AG09319 (cell line): ENCODE measurements at regions not wholly inside any gene's neighbourhood (a gene's known extent, or its start where the extent isn't known, plus 50 kb on each side); places are given as distances from the start of the nearest gene placed in this dataset.

Source experiments
- DNase-seq: peaks from one replicate; pipeline ENCODE4 v3.0.0-alpha.2; 2010; ENCODE audit warnings: low read depth; ENCODE audit errors: extremely low read depth
- CTCF ChIP-seq: IDR thresholded peaks from 2 replicates; pipeline ENCODE4 v1.5.1; 2011; ENCODE audit warnings: low read depth, mild to moderate bottlenecking, inconsistent platforms, low read length, moderate library complexity

DNA sequence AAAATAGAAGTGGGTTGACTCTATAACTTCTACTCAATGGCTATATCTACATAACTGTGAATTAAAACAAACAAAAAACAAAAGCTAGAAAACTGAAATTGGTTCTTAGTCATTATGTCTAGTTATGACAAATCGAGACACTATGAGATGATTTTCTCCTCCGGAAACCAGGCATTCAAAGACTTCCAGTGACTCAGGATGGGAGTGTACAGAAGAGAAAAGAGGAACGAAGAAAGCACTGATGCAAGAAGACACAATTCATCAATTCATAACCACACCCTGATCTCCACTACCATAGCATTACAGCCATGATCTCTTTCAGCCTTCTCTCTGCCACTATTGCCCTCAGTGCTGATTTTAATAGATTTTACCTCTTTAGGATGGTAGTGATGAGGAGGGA lies 253.6 kb downstream of the CBLL2 start:
- TF ChIP-seq CTCF: no peak
- no peak for DNase-seq

GRCh38 chrX:22527302-22527701 lies 254.6 kb downstream of the CBLL2 start:
- DNase-seq: no peak
- no peak for TF ChIP-seq CTCF

GRCh38 chrX:22533898-22534297 lies 261.2 kb downstream of the CBLL2 start:
- no peak for TF ChIP-seq CTCF
- DNase-seq: no peak

GRCh38 chrX:22534643-22535042 lies 261.9 kb downstream of the CBLL2 start:
- no peak for TF ChIP-seq CTCF

DNA sequence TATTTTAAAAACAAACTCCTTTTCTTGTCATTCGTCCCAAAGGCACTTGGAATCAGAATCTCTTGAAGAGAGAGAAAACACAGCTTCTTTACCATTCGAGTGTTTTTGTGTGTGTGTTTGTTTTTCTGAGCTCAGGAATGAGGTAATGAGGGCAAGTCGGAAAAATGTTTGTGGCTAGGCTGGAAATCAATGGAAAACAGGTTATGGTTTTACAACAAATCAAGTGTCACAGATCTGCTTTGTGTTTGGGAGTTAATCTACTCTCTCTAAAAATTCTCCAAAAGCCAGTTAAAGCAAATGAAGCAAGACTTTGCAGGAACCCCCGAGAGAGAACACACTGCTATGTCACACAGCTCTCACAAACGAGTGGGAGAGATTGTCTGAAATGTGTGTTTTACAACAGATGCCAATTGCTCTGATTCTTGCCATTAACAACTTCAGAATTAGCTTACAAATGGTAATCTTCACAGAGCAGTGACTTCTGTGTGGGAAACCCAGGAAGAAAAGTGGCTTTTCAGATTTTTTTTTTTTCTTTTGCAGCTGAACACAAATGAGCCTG lies 264.1 kb downstream of the CBLL2 start:
- no peak for TF ChIP-seq CTCF
- no peak for DNase-seq

More at GRCh38 chrX:22534643-22535042, 261.9 kb downstream of the CBLL2 start:
- peak; percentile 35 for DNase-seq

GRCh38 chrX:22538580-22538979 lies 265.9 kb downstream of the CBLL2 start:
- no peak for DNase-seq
- no peak for TF ChIP-seq CTCF

DNA sequence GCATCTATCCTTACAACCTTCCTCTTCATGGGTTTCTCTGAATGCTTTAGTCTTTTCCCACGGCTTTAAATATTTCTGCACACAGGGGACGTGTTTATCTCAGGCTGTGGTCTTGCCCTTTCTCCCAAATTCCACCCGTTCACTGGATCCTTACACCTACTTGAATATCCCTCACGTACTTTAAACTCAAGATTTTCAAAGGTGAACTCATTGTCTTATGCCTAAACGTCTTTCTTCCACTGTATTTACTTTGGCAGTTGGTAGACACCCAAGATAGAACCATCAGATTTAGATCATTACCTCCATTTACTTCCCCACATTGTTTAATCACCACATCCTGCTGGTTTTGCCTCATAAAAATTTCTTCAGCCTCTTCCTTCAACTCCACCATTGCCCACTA lies 269.2 kb downstream of the CBLL2 start:
- DNase-seq: no peak
- no peak for TF ChIP-seq CTCF
